ENCODE measurements at regions not wholly inside any gene's neighbourhood (a gene's known extent, or its start where the extent isn't known, plus 50 kb on each side); places are given as distances from the start of the nearest gene placed in this dataset.

GRCh38 chr10:31209478-31209877 lies 109.5 kb upstream of the ZEB1 start:
- TF ChIP-seq EZH2 (IDR thresholded peaks at IDR 0.05; ENCODE audit: borderline replicate concordance, low read depth, low read length, severe bottlenecking) (no peak), CTCF (IDR thresholded peaks at IDR 0.05; ENCODE audit: extremely low read depth in 1 of 2, insufficient read depth in 1 of 2, low read depth in 1 of 2, low read length in 2 of 2) (no peak), POLR2A (IDR thresholded peaks at IDR 0.05; ENCODE audit: low read depth, low read length) (no peak), GATA2 (IDR thresholded peaks at IDR 0.05; ENCODE audit: insufficient read depth, insufficient read length, low read depth, low read length) (no peak), MYC (IDR thresholded peaks at IDR 0.05; ENCODE audit: low read depth, low read length) (no peak)
